RPMI8226 (cell line): ENCODE measurements at regions not wholly inside any gene's neighbourhood (a gene's known extent, or its start where the extent isn't known, plus 50 kb on each side); places are given as distances from the start of the nearest gene placed in this dataset.
"Not testable (repeated sequence)": the region's sequence is repeated elsewhere in the genome, so short reads cannot be mapped to it uniquely, and the experiment has no call there.

Experiments
- DNase-seq: peaks from one replicate; pipeline ENCODE4 v3.0.0-alpha.2; 2015

GRCh38 chr17:47066841-47067682, 88.0 kb upstream of the RPRML start:
- DNase-seq = peak; percentile 90

DNA sequence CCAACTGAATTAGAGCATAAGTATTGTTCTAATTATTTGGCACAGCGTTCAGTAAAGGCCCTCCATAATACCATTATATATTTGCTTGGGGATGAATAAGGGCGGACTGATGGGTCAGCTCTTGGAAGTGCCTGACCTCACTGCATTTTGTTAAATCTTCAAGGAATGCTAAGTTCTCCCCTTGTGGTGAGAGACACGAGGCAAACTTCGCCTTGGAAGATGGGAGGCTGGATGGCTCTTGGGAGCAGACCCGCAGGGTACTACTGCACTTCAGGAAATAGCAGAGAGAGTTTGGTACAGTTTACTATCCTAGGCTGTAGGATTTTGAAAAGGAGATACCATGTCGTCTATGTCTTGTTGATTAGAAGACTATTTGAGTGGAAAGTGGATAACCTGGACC, 87.0 kb upstream of the RPRML start:
- no peak for DNase-seq

DNA sequence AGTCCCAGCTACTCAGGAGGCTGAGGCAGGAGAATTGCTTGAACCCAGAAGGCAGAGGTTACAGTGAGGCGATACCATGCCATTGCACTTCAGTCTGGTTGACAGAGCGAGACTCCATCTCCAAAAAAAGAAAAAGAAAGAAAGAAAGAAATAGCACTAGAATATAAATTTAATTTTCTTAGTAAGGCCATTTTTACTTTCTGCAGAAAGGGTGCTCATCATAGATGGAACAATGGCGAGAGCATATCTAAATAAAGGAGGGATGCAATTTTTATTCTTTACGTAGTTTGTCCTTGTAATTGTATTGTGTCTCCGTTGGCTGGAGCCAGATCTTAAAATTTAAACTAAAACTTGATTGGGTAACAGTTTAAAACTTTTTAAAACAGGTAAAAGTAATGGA, 85.6 kb upstream of the RPRML start:
- no peak for DNase-seq

DNA sequence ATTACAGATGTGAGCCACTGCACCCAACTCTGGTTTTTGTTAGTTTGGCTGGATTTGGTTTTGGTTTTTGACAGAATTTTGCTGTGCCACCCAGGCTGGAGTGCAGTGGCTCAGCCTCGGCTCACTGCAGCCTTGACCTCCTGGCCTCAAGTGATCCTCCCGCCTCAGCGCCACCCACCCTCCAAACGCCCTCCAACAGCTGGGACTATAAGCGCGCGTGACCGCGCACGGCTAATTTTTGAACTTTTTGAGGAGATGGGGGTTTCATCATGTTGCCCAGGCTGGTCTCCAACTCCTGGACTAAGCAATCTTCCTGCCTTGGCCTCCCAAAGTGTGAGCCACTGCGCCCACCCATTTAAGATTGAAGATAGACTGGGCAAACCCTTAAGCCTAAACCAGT, 84.4 kb upstream of the RPRML start:
- no peak for DNase-seq

DNA sequence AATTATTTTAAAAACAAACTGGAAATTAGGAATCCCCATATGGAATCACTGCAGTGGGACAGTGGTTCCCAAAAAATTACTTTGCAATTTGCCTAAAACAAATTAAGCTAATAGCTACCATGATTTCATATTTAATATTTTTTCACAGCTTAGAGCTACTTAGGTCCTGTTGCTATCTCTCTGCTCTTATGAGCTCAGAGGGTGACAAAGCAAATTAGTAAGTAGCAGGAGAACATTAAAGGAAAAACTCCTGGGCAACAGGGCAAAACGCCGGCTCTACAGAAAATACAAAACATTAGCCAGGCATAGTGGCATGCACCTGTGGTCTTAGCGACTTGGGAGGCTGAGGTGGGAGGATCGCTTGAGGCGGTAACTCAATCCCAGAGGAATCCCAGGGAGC, 83.8 kb upstream of the RPRML start:
- DNase-seq = not testable (repeated sequence)

DNA sequence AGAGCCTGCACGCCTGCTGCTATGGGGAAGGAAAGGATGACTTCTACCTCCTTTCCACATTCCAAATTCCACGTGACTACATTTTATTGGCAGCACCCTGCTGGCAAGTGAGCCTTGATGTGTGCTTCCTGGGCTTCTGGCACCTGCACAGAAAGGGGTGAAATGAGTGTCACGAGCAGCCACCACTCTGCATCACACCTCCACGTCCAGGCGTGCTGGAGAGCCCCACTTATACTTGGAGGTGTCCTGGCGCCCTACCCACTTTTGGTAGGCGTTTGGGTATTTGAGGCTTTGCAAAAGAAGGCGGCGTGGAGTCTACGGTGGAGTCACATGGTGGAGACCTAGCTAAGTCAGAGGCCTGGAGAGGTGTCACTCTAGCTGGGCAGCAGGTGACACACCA, 81.0 kb upstream of the RPRML start:
- DNase-seq = not testable (repeated sequence)

GRCh38 chr17:47057830-47058229, 78.8 kb upstream of the RPRML start:
- no peak for DNase-seq

- DNase-seq = not testable (repeated sequence)
Observed at GRCh38 chr17:47057279-47057678, 78.2 kb upstream of the RPRML start.

- not testable (repeated sequence) for DNase-seq
Observed at GRCh38 chr17:47056687-47057086, 77.6 kb upstream of the RPRML start.
